ENCODE measurements at regions not wholly inside any gene's neighbourhood (a gene's known extent, or its start where the extent isn't known, plus 50 kb on each side); places are given as distances from the start of the nearest gene placed in this dataset.
"Not testable (repeated sequence)": the region's sequence is repeated elsewhere in the genome, so short reads cannot be mapped to it uniquely, and the experiment has no call there.

DNA sequence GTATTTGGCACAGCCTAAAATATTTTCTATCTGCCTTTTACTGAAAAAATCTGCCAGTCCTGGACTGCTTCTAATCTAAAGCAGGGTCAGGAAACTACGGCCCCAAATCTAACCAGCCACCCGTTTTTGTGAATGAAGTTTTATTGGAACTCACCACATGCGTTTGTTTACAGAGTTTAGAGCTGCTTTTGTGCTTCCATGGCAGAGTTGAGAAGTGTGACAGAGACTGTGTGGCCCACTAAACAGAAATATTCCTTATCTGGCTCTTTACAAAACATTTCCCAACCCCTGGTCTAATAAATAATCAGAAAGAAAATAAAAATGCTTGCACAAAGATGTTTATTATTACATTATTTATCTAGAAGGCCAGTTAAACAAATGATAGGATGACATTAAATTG is 110.2 kb downstream of the COPRS start:
- DNase-seq (ENCODE audit: low read depth, low spot score): no peak

DNA sequence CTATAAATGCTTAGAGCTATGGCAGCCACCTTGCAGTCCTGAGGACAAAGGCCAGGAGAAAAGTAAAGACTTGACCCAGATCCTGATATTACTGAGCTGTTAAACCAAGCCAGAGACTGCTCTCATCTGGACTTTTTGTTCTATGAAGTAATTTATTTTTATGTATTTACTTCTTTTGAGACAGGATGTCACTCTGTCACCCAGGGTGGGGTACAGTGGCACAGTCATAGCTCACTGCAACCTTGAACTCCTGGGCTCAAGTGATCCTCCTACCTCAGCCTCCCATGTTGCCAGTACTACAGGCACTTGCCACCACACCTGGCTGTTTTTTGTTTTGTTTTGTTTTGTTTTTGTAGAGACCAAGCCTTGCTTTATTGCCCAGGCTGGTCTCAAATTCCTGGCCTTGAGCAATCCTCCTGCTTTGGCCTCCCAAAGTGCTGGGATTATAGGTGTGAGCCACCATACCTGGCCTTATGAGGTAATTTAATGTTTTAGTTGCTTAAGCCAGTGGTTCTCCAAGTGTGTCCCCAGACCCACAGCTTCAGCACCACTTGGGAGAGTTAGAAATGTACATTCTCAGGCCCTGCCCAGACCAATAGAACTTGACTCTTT is 112.1 kb downstream of the COPRS start:
- no peak for DNase-seq (ENCODE audit: low read depth, low spot score)

DNA sequence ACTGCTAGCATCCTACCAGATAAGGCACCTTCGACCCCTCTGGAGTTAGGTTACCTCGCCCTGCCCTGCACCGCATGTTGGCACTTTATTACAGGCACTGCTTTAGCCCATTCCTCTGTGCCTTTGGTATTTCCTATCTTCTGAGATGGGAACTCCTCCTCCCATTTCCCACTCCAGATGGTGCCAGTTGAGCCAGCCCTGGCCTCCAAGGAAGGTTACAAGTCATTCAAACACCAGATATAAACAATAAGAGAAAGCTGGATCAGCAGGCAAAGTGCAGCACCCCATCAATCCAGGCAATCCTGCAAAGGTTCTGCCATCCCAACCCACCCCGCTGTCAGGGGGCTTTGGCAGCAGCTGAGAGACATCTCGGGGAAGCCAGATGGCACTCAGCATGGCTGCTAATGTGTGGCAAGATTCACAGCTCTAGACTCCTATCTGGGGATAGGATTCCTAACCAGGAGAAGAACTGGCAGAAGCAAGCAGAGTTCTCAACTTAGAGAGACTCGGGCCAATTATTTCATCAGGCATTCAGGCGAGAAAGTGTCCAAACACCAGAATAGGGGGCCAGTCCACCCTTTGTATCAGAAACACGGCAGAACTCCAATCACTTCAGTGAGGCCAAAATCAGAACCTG is 113.0 kb downstream of the COPRS start:
- DNase-seq (ENCODE audit: low read depth, low spot score): no peak

DNA sequence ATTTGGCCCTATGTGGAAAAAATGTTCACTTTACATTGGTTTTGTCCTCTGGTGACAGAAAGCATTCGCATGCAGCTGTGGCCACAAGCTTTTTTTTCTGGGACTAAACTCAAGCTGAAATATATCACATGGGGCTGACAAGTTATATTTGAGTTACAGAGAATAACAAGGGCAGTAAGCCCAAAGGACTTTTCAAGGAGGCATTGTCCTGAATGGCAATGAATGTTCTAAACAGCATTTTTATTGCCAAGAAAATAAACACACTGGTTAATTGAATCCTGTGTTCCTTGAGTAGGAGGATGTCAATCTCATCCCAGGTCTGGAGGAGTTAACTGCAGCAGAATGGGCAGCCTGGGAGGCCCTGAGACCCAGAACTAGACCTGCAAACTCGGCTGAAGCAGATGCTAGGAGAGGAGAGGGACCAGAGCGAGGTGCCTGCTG is 114.5 kb downstream of the COPRS start:
- DNase-seq (ENCODE audit: low read depth, low spot score): no peak

DNA sequence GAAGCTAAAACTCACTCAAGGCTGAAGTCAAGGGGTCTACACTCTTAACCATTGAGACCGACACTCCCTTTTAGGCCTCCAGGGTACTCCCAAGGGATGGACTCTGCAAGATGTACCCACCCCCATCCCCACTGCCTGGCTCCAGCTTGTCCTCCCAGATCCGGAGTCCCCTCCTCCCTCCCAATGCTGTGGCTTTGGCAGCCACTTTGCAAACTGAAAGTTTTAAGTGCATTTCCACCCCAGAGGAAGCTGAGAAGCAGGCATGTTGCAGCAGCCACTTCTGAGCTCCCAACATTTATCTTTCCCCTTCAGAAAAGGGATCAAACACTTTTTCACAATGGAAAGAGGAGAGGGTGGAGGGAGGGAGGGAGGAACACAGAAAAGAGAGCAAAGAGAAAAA is 115.2 kb downstream of the COPRS start:
- DNase-seq (ENCODE audit: low read depth, low spot score): no peak

DNA sequence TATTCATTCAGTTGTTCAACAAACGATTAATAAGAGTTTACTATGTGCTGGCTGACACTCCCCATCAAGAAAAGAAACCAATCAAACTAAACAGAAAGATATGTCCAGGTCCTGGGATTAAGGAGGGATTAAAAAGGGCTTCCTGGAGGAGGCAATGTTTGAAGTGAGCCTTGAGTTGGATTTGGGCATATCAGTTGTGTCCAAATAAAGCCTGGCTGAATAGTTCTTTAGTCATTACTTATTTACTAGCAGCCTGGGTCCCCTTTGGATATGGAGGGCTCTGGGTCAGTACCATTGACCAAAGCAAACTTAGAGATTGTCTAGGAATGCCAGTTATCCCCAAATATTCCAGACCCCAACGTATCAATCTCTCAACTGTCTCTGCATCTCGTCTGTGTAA is 117.7 kb downstream of the COPRS start:
- DNase-seq (ENCODE audit: low read depth, low spot score): no peak

DNA sequence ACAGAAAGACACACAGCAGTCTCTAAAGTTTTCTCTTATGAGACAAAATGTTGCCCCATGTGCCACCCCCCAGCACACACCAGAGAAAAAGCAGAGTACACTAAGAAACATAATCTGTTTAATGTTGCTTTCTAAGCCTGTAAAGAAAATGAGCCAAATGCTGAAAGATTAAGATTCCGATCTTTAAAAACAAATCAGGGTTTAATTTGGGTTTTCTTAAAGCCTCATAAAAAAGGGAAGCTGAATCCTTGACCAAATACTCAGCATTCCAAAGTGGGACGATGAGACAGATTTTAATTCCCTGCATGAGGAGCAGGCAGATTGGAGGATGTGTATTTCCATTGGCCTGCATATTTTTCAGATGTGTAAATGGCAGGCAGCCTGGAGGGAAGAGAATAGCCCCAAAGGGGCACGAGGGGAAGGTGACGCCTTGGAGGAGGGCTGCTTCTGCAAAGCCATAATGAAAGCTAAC is 118.4 kb downstream of the COPRS start:
- DNase-seq (ENCODE audit: low read depth, low spot score): no peak

DNA sequence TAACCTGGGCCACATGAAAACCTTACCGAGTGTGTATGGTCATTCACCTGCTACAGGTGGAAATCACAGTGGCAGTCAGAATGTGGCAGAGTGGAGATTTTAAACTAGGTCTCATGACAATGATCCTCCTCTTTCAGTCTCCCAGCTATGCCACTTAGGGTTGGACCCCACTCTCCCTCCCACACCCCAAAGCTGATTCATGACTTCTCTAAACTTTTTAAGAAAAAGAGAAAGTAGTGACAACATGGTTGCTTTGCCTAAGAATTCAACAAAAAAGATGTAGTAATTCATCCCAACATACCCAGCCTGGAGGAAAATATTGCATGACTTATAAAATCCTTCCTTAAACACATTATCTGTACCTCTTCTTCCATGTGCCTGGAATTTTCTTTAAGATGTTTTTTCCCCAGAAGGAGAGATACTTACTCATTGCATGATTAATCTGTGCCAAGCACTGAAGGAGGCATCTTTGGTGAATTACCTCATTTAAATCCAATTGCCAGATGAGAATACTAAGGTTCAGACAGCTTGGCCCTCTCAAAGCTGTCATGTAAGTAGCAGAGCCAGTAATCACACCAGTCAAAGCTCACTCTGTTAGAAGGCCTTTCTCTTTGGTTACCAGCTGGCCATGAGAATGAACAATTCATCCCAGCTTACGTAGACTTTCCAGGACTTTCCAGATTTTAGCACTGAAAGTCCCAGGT is 119.9 kb downstream of the COPRS start:
- DNase-seq (ENCODE audit: low read depth, low spot score): no peak

DNA sequence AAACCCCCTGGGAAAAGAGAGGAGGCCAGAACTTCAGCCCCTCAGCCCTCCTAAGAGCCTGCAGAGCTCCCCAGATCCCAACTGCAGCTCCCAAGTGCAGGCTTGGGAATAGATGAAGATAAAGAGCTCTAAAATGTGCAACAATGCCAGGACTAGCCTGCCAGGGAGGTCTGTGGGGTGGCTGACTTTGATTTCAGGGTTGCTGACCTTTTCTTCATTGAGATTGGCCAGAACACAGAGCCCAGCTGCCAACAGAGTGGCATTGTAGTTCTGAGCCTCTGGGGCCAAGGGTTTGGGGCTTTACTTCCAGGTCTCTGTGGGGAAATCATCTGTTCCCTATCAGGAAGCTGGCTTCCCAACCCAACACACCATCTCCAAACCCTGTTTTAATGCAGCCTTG is 120.6 kb downstream of the COPRS start:
- no peak for DNase-seq (ENCODE audit: low read depth, low spot score)

DNA sequence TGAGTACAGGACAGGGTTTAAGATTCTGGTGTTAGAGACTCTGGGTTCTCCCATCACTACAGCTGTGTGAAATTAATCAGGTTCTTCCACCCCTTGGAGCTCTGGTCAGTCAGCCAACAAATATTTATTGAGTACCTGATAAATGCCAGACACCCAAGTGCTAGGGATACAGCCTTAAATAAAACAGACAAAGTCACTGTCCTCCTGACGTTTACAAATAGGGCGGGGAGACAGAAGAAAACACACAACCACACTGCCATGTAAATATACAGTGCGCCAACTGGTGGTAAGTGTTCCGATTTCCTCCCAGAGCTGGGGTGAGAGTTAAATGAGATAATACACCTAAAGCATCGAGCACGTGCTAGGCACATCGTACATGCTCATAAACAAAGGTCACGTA is 121.0 kb downstream of the COPRS start:
- no peak for DNase-seq (ENCODE audit: low read depth, low spot score)

DNA sequence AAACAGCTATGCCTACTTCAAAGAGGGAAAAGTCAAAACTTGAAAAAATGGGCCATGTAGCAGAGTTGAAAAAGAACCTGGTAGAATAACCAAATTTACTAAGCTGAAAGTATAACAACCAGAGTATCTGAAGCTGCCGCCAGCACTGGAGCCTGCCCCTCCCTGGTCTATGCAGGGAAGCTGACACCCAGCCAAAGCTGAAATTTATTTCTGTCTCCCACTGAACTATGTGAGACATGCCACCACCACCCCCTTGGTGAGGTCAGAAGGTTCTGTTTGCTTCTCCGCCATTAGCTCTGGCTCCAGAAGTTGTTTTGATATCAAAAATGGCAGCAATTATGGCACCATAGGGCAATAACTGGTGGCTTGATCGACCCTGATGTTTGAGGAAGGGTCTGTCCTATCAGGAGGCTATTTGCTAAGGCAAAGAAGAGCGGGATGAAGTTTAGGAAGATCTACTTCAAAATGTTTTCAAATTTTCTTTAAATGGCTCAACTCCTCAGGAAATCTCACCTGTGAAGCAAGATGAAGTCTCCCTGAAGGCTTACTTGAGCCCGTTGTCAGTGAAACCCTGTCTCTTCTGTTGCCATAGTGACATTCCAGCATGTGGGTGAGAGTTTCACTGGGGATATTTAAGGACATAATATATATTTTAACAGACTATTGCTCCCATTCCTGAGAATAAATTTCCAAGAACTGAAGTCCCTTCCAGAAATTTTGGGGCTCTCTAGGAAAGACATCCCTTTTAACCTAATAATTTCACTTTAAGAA is 122.0 kb downstream of the COPRS start:
- DNase-seq (ENCODE audit: low read depth, low spot score): no peak

DNA sequence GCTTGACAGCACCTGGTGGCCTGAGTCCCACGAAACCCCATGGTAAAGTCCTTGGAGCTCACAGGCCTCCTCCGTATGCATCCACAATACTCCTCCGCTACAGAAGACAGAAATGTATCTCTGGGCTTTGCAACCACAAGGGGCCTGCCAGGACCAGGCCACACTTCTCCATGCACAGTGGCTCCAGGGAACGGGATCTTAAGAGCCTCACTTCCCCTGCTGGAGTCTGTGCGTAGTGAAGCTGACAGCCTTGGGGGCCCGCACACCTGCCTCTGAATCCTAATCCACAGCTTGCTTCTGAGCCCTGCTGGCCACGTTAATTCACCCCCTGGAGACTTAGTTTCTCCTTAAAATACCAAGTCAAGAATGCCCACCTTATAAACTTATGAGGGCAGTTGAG is 125.7 kb downstream of the COPRS start:
- no peak for DNase-seq (ENCODE audit: low read depth, low spot score)

DNA sequence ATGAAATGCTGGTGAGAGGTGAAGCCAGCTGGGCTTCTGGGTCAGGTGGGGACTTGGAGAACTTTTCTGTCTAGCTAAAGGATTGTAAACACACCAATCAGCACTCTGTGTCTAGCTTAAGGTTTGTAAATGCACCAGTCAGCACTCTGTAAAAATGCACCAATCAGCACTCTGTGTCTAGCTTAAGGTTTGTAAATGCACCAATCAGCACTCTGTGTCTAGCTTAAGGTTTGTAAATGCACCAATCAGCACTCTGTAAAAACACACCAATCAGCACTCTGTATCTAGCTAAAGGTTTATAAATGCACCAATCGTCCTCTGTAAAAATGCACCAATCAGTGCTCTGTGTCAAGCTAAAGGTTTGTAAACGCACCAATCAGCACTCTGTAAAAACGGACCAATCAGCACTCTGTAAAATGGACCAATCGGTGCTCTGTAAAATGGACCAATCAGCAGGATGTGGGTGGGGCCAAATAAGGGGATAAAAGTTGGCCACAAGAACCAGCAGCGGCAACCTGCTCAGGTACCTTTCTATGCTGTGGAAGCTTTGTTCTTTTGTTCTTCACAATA is 127.4 kb downstream of the COPRS start:
- not testable (repeated sequence) for DNase-seq (ENCODE audit: low read depth, low spot score)

DNA sequence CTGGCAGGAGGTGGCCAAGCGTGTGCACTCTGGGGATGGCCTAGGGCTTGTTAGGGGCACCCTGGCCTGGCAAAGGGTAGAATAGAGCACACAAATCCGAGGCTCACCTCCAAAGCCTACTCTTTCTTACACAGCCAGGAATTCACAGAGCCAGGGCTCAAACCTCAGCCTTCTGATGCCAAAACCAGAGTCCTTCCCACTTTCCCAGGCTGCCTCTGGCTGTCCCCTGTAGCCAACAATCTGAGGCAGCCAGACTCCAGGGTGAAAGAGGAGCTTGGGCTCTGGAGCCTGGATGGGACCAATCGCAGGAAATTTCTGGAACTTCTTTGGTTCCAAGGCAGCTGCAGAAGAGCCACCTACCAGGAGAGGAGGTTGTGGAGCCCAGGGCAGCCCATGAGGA is 127.9 kb downstream of the COPRS start:
- DNase-seq (ENCODE audit: low read depth, low spot score): no peak

DNA sequence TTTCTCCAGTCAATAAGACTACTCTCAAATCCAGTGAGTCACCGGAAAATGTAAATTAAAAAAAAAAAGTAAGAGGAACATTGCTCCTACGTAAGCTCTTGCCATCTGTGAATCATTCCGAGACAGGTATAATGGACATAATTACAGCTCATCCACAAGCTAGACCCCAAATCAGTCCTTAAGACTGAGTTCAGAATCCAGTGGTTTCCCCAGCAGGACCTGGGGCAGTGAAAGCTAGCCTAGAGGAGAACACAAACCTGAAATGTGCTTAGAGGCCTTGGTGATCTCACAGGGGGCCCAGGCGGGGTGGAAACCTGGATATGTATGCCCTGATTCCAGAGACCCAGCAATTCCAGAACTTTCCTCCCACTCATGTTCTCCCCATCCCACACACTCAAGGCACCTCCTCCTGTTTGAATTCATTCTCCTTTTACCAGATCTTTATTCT is 132.0 kb downstream of the COPRS start:
- DNase-seq (ENCODE audit: low read depth, low spot score): no peak

DNA sequence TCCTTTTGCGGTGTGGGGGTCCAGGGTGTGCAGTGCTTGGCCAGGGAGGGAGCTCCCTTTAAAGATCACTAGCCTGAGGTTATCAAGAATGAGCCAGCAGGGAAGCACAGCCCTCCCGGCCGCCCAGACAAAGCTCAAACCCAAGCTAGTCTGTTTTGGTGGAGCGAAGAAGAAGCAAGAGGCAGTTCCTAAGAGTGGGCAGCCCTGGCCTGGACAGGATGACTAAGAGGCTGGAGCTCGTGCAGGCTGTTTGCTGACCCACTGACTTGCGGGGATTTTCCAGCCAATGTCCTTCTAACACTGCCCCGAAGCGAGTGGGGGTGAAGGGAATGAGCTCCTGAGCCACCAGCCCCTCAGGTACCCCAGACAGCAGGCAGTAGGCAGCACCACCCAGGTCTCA is 134.4 kb downstream of the COPRS start:
- DNase-seq (ENCODE audit: low read depth, low spot score): no peak

DNA sequence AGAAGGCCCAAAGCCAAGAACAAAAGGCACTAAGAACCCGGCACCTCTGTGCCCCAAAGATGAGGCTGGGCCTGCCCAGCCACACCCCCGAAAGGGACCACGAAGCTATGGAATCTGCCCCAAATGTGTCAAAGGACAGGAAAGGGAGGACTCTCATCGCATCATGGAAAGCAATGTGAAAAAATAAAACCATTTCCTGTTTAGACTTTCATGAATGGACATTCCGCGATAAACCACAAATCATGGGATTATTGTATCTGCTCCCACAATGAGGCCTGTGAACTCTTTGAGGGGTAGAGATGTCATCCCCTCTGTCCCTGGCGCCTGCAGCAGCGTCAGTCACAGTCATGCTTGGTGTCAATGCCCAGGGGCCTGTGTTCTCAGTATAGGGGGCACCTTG is 135.0 kb downstream of the COPRS start:
- no peak for DNase-seq (ENCODE audit: low read depth, low spot score)

DNA sequence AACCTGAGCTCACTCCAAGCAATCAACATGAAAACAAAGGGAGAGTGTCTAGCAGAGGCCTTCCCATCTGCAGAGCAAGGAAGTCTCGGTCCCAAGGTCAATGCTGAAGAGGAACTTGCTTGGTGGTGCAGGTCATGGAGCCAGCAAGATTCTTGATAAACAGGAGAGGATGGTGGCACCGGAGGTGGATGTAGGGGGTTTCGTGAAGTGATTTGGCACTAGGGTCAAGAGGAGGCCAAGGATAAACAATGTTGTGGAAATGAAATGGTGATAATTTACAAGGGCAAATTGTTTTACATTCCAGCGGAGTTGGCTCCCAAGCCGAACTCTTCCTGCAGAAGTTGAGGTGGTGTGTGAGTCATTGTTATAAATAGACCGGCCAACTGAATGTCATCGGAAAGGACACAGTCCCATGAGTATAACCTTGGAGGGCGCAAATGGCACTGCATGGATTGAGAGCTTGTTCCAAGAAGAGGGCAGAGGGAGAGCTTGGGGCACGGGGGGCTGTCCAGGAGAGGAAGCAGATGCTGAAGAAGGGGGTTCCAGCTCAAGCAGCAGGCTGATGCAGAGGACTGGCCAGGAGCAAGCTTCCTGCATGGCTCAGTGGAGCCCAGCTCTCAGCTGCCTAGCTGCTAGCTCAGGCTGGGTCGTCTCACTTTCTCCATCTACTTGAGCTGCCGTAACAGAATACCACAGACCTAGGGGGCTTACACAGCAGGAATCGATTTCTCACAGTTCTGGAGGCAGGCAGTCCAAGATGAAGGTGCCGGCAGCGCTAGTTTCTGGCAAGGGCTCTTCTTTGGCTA is 136.6 kb downstream of the COPRS start:
- no peak for DNase-seq (ENCODE audit: low read depth, low spot score)

DNA sequence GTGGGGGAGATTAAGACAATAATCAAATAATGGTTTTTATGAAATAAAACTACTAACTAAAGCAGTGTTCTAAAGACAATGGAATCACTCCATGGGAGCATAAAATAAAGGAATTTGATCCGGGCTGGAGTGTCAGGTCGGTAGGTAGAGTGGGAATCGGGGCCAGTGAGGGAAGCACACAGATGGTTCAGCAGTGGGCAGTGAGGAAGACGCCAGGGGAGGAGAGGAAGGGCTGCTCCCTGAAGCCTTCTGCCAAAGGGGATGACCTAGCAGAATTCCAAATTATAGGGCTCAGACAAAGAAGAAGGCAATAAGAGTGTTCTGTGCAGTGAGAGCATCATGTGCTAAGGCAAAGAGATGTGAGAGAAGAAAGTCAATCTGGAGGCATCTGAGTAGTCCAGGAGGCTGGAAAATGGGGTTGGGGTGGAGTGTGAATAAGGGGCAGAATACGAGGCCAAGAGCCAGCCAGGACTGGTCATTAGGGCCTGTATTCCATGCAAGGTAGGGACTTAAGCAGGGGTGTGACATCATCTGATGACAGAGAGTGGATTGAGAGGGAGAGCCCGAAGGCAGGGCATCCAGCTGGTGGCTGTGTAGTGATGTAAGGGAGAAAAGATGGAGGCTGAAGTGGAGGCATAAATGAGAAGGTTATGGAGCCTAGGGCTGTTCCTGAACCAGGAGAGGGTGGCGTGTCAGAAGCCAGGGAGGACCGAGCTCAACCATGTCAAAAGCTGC is 137.6 kb downstream of the COPRS start:
- DNase-seq (ENCODE audit: low read depth, low spot score): no peak

DNA sequence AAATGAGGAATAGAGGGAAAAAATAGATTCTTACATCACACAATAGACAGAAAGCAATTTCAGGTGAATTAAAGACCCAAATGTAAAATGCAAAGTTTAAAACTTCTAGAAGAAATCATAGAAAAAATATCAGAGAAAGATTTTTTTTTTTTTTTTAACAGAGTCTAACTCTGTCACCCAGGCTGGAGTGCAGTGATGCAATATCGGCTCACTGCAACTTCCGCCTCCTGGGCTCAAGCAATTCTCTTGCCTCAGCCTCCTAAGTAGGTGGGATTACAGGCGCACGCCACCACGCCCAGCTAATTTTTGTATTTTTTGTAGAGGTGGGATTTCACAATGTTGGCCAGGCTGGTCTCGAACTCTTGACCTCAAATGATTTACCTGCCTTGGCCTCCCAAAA is 141.8 kb downstream of the COPRS start:
- not testable (repeated sequence) for DNase-seq (ENCODE audit: low read depth, low spot score)
